ENCODE measurements at regions not wholly inside any gene's neighbourhood (a gene's known extent, or its start where the extent isn't known, plus 50 kb on each side); places are given as distances from the start of the nearest gene placed in this dataset.

GRCh38 chr18:25819746-25820363 is 270.6 kb downstream of the SS18 start:
- peaks cover 10% of the 10 kb centered on the region for H3K4me1 Mint-ChIP-seq
- no peaks in the 10 kb centered on the region for H3K79me2 ChIP-seq (replicated peaks; ENCODE audit: insufficient read depth)

More at GRCh38 chr18:25819746-25820363, 270.6 kb downstream of the SS18 start:
- H3K27ac Mint-ChIP-seq = no peak overlapping the region
- H3K27me3 ChIP-seq (ENCODE audit: insufficient read depth) = no peaks in the 10 kb centered on the region
- H3K4me3 ChIP-seq = no peak overlapping the region
- H3K4me2 ChIP-seq = no peak overlapping the region
- no peaks in the 10 kb centered on the region for H4K20me1 ChIP-seq (replicated peaks; ENCODE audit: insufficient read depth)
- no peaks in the 10 kb centered on the region for H3K9me3 Mint-ChIP-seq
- no peak overlapping the region for H3K4me3 Mint-ChIP-seq
- TF ChIP-seq EZH2 (IDR thresholded peaks at IDR 0.05; ENCODE audit: low read depth, unreplicated experiment) (no peak), CREB1 (CRISPR knock-in tag; IDR thresholded peaks at IDR 0.05; ENCODE audit: low read depth) (no peak), JUNB (IDR thresholded peaks at IDR 0.05; ENCODE audit: unreplicated experiment) (no peak), ZNF331 (CRISPR knock-in tag; IDR thresholded peaks at IDR 0.05; ENCODE audit: low read depth) (no peak), ZNF114 (CRISPR knock-in tag; IDR thresholded peaks at IDR 0.05) (no peak), EZH2phosphoT487 (IDR thresholded peaks at IDR 0.05; ENCODE audit: unreplicated experiment) (no peak), NANOG (IDR thresholded peaks at IDR 0.05; ENCODE audit: borderline replicate concordance) (no peak), ZNF462 (CRISPR knock-in tag; IDR thresholded peaks at IDR 0.05) (no peak), STAT1 (IDR thresholded peaks at IDR 0.05; ENCODE audit: unreplicated experiment) (no peak), POLR2AphosphoS5 (IDR thresholded peaks at IDR 0.05; ENCODE audit: low read depth) (no peak)
- TF ChIP-seq, protein P1, sequence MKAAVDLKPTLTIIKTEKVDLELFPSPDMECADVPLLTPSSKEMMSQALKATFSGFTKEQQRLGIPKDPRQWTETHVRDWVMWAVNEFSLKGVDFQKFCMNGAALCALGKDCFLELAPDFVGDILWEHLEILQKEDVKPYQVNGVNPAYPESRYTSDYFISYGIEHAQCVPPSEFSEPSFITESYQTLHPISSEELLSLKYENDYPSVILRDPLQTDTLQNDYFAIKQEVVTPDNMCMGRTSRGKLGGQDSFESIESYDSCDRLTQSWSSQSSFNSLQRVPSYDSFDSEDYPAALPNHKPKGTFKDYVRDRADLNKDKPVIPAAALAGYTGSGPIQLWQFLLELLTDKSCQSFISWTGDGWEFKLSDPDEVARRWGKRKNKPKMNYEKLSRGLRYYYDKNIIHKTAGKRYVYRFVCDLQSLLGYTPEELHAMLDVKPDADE (IDR thresholded peaks at IDR 0.05) = no peak
- TF ChIP-seq, protein P2, sequence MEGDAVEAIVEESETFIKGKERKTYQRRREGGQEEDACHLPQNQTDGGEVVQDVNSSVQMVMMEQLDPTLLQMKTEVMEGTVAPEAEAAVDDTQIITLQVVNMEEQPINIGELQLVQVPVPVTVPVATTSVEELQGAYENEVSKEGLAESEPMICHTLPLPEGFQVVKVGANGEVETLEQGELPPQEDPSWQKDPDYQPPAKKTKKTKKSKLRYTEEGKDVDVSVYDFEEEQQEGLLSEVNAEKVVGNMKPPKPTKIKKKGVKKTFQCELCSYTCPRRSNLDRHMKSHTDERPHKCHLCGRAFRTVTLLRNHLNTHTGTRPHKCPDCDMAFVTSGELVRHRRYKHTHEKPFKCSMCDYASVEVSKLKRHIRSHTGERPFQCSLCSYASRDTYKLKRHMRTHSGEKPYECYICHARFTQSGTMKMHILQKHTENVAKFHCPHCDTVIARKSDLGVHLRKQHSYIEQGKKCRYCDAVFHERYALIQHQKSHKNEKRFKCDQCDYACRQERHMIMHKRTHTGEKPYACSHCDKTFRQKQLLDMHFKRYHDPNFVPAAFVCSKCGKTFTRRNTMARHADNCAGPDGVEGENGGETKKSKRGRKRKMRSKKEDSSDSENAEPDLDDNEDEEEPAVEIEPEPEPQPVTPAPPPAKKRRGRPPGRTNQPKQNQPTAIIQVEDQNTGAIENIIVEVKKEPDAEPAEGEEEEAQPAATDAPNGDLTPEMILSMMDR (conservative IDR thresholded peaks at IDR 0.05; ENCODE audit: low read depth in 2 of 2) = no peak
- TF ChIP-seq, protein P3, sequence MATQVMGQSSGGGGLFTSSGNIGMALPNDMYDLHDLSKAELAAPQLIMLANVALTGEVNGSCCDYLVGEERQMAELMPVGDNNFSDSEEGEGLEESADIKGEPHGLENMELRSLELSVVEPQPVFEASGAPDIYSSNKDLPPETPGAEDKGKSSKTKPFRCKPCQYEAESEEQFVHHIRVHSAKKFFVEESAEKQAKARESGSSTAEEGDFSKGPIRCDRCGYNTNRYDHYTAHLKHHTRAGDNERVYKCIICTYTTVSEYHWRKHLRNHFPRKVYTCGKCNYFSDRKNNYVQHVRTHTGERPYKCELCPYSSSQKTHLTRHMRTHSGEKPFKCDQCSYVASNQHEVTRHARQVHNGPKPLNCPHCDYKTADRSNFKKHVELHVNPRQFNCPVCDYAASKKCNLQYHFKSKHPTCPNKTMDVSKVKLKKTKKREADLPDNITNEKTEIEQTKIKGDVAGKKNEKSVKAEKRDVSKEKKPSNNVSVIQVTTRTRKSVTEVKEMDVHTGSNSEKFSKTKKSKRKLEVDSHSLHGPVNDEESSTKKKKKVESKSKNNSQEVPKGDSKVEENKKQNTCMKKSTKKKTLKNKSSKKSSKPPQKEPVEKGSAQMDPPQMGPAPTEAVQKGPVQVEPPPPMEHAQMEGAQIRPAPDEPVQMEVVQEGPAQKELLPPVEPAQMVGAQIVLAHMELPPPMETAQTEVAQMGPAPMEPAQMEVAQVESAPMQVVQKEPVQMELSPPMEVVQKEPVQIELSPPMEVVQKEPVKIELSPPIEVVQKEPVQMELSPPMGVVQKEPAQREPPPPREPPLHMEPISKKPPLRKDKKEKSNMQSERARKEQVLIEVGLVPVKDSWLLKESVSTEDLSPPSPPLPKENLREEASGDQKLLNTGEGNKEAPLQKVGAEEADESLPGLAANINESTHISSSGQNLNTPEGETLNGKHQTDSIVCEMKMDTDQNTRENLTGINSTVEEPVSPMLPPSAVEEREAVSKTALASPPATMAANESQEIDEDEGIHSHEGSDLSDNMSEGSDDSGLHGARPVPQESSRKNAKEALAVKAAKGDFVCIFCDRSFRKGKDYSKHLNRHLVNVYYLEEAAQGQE (IDR thresholded peaks at IDR 0.05; ENCODE audit: unreplicated experiment) = no peak
- ATAC-seq = no peak; the same call in 2 of the 3 replicates
- H3K36me3 Mint-ChIP-seq (ENCODE audit: low read depth) = no peaks in the 10 kb centered on the region
- H3K27me3 Mint-ChIP-seq (ENCODE audit: insufficient read depth, low read depth, poor library complexity) = no peaks in the 10 kb centered on the region
- no peak for DNase-seq (ENCODE audit: low spot score)
- no peaks in the 10 kb centered on the region for H3F3A ChIP-seq (replicated peaks; ENCODE audit: low read depth)
- H3K9me2 ChIP-seq (ENCODE audit: insufficient read depth) = no peaks in the 10 kb centered on the region
- H3K36me3 ChIP-seq (ENCODE audit: insufficient read depth) = no peaks in the 10 kb centered on the region
- 0 out of 2 replicates have a peak, but pooled peaks cover 3% of the 10 kb centered on the region for H3K4me1 ChIP-seq (ENCODE audit: insufficient read depth)
- H2AFZ ChIP-seq = no peak overlapping the region
- H3K27ac ChIP-seq (ENCODE audit: low read depth) = no peak overlapping the region

Data from GM23338 (cell line).